Upper lobe of left lung (tissue), 4 donors: ENCODE measurements at regions not wholly inside any gene's neighbourhood (a gene's known extent, or its start where the extent isn't known, plus 50 kb on each side); places are given as distances from the start of the nearest gene placed in this dataset.
"Not testable (repeated sequence)": the region's sequence is repeated elsewhere in the genome, so short reads cannot be mapped to it uniquely, and the experiment has no call there.

Experiments used
- POLR2A ChIP-seq, 4 donors: fragments of 450-650 bp; IDR thresholded peaks; one replicate each; pipeline ENCODE4 v1.5.1; 2016 to 2017; ENCODE audit warnings: antibody characterized with exemption in 4 of 4, mild to moderate bottlenecking in 2 of 4
- POLR2AphosphoS5 ChIP-seq, 2 donors: sonication (generic); formaldehyde crosslinking; IDR thresholded peaks; one replicate each; pipeline ENCODE4 v1.5.1; 2017; ENCODE audit warnings: antibody characterized with exemption in 2 of 2
- TF ChIP-seq, protein P1 (sequence below), 6 experiments: fragments of 450-650 bp in 4 of 6; fragments of 200-600 bp in 2 of 6; sonication (generic) in 2 of 6; IDR thresholded peaks; one replicate each; pipeline ENCODE4 v1.5.1; 2016 to 2019; ENCODE audit warnings: antibody characterized with exemption in 6 of 6

DNA sequence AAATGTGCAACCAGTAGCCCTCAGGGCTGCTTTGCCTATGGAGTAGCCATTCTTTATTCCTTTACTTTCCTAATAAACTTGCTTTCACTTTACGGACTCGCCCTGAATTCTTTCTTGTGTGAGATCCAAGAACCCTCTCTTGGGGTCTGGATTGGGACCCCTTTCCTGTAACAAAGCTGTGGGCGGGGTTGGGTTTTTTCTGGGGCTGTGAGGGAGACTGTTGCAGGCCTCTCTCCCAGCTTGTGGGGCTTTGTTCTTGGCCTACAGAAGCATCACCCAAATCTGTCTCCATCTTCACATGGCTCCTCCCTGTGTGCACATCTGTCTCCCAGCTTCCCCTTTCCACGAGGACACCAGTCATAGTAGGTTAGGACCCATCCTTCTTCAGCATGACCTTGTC lies 154.5 kb downstream of the LPIN1 start:
- not testable (repeated sequence) for TF ChIP-seq POLR2AphosphoS5, POLR2A (IDR thresholded peaks at IDR 0.05)
- TF ChIP-seq, protein P1, sequence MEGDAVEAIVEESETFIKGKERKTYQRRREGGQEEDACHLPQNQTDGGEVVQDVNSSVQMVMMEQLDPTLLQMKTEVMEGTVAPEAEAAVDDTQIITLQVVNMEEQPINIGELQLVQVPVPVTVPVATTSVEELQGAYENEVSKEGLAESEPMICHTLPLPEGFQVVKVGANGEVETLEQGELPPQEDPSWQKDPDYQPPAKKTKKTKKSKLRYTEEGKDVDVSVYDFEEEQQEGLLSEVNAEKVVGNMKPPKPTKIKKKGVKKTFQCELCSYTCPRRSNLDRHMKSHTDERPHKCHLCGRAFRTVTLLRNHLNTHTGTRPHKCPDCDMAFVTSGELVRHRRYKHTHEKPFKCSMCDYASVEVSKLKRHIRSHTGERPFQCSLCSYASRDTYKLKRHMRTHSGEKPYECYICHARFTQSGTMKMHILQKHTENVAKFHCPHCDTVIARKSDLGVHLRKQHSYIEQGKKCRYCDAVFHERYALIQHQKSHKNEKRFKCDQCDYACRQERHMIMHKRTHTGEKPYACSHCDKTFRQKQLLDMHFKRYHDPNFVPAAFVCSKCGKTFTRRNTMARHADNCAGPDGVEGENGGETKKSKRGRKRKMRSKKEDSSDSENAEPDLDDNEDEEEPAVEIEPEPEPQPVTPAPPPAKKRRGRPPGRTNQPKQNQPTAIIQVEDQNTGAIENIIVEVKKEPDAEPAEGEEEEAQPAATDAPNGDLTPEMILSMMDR (IDR thresholded peaks at IDR 0.05), result not testable (repeated sequence)
